GM12873 (cell line): ENCODE measurements at regions not wholly inside any gene's neighbourhood (a gene's known extent, or its start where the extent isn't known, plus 50 kb on each side); places are given as distances from the start of the nearest gene placed in this dataset.

Source experiments
- TF ChIP-seq, protein P1 (sequence below): IDR thresholded peaks from 2 replicates; pipeline ENCODE4 v1.5.1; 2012; ENCODE audit warnings: low read depth, mild to moderate bottlenecking, moderate library complexity, low read length, control low read depth; ENCODE audit not compliant: insufficient read depth; ENCODE audit errors: missing control alignments

DNA sequence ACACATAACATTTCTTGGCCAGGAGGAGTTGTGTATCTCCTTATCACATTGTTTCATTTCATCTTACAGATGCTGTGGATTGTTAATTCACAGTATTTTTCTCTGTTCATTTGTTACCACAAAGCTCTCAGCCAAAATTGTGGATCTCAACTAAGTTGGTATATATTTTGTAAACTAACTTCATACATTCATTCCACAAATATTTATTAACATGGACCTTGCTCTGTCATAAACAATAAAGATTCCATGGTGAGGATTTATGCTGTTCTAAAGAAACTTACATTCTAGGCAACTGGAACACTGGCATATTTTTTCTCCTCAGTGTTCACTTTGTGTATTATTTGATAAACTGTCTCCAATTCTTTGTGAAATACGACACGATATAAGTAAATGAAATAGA is 268.8 kb downstream of the CNTN3 start:
- TF ChIP-seq, protein P1, sequence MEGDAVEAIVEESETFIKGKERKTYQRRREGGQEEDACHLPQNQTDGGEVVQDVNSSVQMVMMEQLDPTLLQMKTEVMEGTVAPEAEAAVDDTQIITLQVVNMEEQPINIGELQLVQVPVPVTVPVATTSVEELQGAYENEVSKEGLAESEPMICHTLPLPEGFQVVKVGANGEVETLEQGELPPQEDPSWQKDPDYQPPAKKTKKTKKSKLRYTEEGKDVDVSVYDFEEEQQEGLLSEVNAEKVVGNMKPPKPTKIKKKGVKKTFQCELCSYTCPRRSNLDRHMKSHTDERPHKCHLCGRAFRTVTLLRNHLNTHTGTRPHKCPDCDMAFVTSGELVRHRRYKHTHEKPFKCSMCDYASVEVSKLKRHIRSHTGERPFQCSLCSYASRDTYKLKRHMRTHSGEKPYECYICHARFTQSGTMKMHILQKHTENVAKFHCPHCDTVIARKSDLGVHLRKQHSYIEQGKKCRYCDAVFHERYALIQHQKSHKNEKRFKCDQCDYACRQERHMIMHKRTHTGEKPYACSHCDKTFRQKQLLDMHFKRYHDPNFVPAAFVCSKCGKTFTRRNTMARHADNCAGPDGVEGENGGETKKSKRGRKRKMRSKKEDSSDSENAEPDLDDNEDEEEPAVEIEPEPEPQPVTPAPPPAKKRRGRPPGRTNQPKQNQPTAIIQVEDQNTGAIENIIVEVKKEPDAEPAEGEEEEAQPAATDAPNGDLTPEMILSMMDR: no peak

DNA sequence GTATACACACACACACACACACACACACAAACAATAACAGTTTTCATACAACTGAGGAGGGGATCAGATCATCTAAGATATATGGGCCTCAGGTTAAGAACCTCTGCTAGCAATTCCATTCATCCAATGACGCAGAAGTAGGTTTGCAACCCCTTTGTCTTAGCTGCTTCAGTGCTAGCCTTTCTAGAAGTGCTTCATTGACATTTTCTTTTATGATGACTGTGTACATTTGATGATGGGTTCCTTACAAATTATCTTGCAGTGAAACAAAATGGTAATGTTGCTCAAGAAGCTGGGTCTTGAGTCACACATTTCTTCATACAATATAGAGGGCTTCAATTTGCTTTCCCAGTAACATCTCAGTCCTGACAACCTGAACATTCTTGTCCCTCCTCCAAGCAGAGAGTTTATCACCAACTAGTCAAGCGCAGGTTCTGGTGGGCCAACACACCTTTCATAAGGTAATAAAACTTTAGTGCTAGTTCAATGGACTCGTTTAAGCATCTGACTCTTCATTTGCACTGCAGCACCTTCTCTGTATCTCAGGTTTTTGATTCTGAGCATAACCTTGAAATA is 269.5 kb downstream of the CNTN3 start:
- TF ChIP-seq, protein P1: no peak

DNA sequence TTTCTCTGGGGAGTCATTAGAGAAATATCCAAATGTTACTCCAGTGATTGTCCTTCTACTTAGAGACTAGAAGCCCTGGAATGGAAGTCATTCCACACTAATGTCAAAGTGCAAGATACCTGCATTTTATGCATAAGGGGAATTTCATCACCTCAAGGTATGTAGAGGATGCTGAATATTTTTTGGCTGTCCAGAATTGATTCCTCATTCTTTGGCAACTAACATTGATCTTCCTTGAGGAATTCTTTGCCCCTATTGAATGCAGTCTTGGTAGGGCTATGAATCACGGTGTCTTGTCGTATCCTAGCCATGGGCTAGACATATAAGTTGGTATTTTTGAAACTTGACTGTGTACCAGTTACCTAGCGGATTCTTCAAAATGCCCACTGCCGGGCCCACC is 271.1 kb downstream of the CNTN3 start:
- TF ChIP-seq, protein P1: no peak

DNA sequence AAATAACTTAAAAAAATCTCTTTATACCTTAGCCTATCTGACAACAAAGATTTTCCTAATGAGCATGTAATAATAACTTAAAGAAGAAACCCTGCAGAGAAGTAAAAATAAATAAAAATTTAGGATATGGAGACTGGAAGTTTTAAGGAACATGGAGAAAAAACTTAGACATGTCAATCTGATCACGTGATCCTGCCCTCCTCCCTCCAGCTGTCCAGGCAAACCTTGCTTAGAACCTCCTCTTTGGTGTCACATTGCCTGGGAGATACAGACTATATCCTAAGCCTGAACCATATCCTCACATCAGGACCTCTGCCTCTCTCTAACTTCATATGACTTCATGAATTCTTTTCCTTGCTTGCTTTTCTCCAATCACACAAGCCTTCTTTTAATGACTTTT is 275.5 kb downstream of the CNTN3 start:
- TF ChIP-seq, protein P1: no peak

DNA sequence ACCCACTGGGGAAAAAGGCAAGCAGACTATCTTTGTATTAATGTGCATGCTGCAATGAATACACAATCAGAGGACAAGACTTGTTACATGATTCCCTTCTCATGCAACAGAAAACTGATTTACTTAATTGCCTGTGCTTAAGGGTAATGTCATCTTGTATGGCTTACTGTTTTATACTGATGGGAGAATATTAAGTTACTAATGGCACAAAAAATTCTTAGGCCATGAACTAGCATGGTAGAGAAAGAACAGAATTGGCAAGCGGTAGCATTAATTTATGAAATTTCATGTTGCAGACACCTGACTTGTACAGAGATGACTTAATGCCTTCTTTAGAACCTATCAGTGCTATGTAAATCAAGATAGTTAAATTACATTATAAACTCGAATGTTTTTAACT is 282.3 kb downstream of the CNTN3 start:
- TF ChIP-seq, protein P1: no peak

DNA sequence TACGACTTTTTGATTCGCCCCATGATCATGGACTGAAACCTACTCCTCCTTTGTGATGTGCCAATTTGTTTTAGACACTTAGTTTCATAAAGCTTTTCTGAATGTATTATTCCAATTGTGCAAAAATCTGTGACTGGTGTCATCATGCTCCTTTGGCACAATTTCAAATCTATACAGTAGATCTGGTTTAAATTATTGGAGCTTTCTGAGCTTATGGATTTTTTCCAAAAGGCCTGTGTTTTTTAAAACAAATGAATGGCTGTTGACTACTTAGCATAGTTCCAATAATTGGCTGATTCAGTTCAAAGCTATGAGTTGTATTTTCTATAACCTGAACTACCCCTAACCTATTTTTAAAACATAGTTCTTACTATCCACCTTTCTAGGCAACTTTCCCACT is 282.7 kb downstream of the CNTN3 start:
- TF ChIP-seq, protein P1: no peak

DNA sequence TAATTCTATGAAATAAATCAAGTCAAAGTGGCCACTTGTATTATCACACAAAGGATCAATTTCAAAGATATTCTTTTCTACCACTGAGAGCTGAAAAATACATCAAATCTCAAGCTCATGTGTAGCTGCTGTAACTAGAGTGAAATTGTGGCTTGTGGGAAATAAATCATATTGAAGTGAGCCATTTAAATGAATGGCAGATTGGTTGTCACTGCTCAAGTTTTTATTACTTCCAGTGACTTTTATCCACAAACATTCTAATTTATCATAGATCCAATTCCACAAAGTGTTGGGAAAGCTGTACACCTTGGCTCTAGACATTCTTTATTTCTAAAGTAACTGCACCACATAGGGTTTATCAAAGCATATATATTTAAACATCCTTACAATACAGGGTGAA is 285.4 kb downstream of the CNTN3 start:
- TF ChIP-seq, protein P1: no peak
